ENCODE measurements at regions not wholly inside any gene's neighbourhood (a gene's known extent, or its start where the extent isn't known, plus 50 kb on each side); places are given as distances from the start of the nearest gene placed in this dataset.
A peak's percentile ranks its signal among the peaks of the same experiment; 100 is the strongest.

DNA sequence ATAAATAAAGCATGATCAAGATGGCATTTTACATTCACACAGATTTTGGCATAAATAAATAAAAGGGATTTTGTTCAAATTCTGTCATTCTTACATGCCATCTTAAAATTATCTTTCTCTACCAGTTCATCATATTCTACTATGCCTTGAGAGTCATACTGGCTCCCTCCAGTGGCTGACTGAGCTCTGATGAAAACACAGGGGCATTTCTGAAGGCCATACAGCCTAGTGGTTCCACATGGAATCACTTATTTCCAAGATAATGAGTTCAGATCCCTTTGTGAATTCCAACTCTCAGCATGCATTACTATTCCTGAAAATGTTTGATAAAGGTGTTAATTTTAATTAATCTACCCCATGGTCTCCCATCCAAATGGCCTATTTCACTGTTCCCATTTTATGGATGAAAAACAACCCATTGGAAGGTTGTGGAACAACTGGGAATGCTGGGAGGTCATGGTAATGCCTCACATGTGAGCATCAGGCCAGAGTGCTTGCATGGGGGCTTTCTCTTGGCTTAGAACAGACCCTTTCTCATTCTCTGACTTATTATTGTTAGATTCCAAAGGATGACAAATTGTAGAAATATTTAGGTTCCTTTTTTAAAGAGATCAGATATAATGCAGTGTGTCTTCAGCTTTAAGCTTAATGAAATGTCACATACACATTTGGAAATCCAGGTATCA lies 622.4 kb upstream of the PKN2 start:
- TF ChIP-seq CTCF (conservative IDR thresholded peaks at IDR 0.05), result peak; percentile 79
- TF ChIP-seq ZFX (IDR thresholded peaks at IDR 0.05), result no peak
- H3K27ac ChIP-seq, result no peak overlapping the region

DNA sequence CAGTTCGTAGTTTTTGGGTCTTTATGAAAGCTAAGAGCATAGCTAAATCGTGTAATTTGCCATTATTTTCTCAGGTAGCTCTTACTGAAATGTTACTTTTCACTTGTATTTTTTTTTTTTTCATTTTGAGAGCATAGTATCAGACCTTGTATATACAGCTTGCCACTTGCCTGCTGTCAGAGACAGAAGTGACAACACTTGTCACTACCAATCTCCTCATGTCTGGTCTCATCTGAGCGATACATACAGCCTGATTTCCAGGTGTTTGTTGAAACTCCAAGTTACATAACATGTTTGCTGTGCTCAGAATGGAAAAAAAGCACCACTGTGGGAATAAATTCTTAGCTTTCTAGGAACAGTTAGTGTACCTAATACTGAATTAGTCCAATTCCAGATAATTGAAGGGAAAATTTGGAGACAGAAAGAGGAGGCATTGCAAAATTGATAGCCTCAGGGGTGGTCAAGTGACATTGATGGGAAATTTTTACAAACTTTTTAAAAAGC lies 621.4 kb upstream of the PKN2 start:
- no peak overlapping the region for H3K27ac ChIP-seq
- no peak for TF ChIP-seq ZFX (IDR thresholded peaks at IDR 0.05)
- no peak for TF ChIP-seq CTCF (conservative IDR thresholded peaks at IDR 0.05)

GRCh38 chr1:88063605-88064004 lies 620.5 kb upstream of the PKN2 start:
- TF ChIP-seq ZFX (IDR thresholded peaks at IDR 0.05), result no peak
- no peak for TF ChIP-seq CTCF (conservative IDR thresholded peaks at IDR 0.05)
- H3K27ac ChIP-seq, result no peak overlapping the region

- no peak for TF ChIP-seq CTCF (conservative IDR thresholded peaks at IDR 0.05)
- TF ChIP-seq ZFX (IDR thresholded peaks at IDR 0.05), result no peak
- no peak overlapping the region for H3K27ac ChIP-seq
Observed at GRCh38 chr1:88068407-88068960, 615.6 kb upstream of the PKN2 start.

GRCh38 chr1:88070956-88071355 lies 613.1 kb upstream of the PKN2 start:
- H3K27ac ChIP-seq, result no peak overlapping the region

GRCh38 chr1:88074661-88075060 lies 609.4 kb upstream of the PKN2 start:
- TF ChIP-seq CTCF (conservative IDR thresholded peaks at IDR 0.05) (no peak), ZFX (IDR thresholded peaks at IDR 0.05) (no peak)
- H3K27ac ChIP-seq, result no peak overlapping the region

More at GRCh38 chr1:88070956-88071355, 613.1 kb upstream of the PKN2 start:
- no peak for TF ChIP-seq CTCF (conservative IDR thresholded peaks at IDR 0.05)
- TF ChIP-seq ZFX (IDR thresholded peaks at IDR 0.05), result no peak

GRCh38 chr1:88075813-88076212 lies 608.3 kb upstream of the PKN2 start:
- TF ChIP-seq ZFX (IDR thresholded peaks at IDR 0.05), result no peak
- TF ChIP-seq CTCF (conservative IDR thresholded peaks at IDR 0.05), result no peak

More at GRCh38 chr1:88075813-88076212, 608.3 kb upstream of the PKN2 start:
- no peak overlapping the region for H3K27ac ChIP-seq

Data from C4-2B (cell line).